ENCODE measurements at regions not wholly inside any gene's neighbourhood (a gene's known extent, or its start where the extent isn't known, plus 50 kb on each side); places are given as distances from the start of the nearest gene placed in this dataset.

DNA sequence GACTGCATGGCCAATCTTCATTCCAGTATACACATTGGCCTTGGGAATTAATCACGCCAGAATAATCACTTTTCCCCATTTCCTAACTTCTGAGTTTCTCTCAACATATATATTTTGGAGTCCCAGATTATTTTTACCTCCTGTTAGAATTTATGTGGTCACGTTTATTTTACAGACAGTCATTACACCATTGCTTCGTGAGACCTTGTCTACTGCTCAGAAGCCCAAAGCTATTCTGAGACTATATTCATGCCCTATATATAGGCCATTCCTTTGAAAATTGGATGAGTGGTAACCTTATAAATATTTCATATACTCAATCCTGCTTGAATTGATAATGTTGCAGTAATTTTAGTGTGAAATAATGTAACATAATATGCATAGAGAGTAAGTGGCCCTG is 610.0 kb upstream of the CDH2 start:
- DNase-seq (no peak), ATAC-seq (no peak)
- TF ChIP-seq, protein P1, sequence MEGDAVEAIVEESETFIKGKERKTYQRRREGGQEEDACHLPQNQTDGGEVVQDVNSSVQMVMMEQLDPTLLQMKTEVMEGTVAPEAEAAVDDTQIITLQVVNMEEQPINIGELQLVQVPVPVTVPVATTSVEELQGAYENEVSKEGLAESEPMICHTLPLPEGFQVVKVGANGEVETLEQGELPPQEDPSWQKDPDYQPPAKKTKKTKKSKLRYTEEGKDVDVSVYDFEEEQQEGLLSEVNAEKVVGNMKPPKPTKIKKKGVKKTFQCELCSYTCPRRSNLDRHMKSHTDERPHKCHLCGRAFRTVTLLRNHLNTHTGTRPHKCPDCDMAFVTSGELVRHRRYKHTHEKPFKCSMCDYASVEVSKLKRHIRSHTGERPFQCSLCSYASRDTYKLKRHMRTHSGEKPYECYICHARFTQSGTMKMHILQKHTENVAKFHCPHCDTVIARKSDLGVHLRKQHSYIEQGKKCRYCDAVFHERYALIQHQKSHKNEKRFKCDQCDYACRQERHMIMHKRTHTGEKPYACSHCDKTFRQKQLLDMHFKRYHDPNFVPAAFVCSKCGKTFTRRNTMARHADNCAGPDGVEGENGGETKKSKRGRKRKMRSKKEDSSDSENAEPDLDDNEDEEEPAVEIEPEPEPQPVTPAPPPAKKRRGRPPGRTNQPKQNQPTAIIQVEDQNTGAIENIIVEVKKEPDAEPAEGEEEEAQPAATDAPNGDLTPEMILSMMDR (IDR thresholded peaks at IDR 0.05), result no peak
- TF ChIP-seq POLR2A (IDR thresholded peaks at IDR 0.05), result no peak
- Histone ChIP-seq H3K36me3 (no peaks in the 10 kb centered on the region), H3K27me3 (no peaks in the 10 kb centered on the region), H3K4me1 (no peaks in the 10 kb centered on the region), H3K27ac (no peak overlapping the region), H3K9me3 (no peaks in the 10 kb centered on the region), H3K4me3 (no peak overlapping the region)
- 26% methylated on average over 3 of the region's 3 CpGs for WGBS (ENCODE audit: insufficient coverage, low coverage, low lambda C conversion rate, missing lambda C conversion rate)
- intact Hi-C loops (cut with DNase I), result no loop called here

DNA sequence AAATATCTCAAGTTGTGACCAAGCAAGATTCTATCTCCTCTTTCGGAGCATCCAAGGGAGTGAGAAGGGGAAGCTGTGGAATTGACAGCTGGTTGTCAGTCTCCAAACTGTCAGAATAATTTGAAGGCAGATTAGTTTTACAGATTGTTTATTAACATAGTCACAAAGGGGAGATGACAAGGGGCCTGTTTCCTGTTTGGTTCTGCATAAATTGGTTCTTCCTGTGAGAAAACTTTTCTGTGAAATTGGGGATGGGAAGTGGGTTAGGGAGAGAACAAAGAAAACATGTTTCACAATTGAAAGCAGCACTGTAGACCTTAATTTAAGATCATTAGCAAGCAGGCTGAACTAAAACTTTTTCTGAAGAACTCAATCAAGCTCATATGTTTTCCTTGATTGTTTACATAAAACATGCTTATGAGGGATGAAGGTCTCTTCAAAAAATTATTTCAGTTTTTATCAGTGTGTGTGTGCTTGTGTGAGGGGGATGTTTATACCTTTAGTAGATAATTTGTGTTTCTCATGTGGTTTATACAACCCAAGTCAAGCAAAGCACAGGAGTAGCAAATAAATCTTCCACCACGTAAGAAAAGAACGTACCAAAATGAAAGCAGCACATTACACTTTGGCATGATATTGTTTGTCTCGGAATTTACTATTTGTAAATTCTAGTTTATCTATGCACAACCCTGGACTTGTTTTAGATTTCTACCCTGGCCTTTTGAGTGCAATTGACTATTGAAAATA is 604.9 kb upstream of the CDH2 start:
- TF ChIP-seq POLR2A (IDR thresholded peaks at IDR 0.05), result no peak
- TF ChIP-seq, protein P1 (IDR thresholded peaks at IDR 0.05), result no peak
- Histone ChIP-seq H3K9me3 (no peaks in the 10 kb centered on the region), H3K27ac (no peak overlapping the region), H3K36me3 (no peaks in the 10 kb centered on the region), H3K27me3 (no peaks in the 10 kb centered on the region), H3K4me3 (no peak overlapping the region), H3K4me1 (no peaks in the 10 kb centered on the region)
- ATAC-seq (no peak), DNase-seq (no peak)
- intact Hi-C loops (cut with DNase I), result no loop called here
- 49% methylated on average over 4 of the region's 4 CpGs for WGBS (ENCODE audit: insufficient coverage, low coverage, low lambda C conversion rate, missing lambda C conversion rate)

GRCh38 chr18:28778706-28779105 is 601.8 kb upstream of the CDH2 start:
- no peak for ATAC-seq
- no peak for TF ChIP-seq POLR2A (IDR thresholded peaks at IDR 0.05)
- TF ChIP-seq, protein P1 (IDR thresholded peaks at IDR 0.05), result no peak

DNA sequence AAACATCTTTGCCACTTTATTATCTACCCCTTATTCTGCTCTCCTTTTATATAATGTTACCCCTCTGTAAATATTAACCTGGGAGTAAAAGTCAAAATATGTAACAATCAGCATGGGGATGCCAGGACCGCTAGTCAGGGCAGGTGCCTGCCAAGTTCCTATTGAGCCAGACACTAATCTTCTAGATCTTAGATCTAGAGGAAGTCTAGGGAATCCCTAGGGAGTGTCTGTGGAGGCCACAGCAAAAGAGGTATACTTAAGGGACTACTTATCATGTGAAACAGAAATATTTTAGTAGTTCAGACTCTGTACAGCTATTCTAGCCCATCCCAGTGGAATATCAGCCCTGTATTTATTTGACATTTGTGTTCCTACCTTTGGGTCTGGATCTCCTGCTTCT is 600.8 kb upstream of the CDH2 start:
- no peak for DNase-seq
- 57% methylated on average over 1 of the region's 1 CpG for WGBS (ENCODE audit: insufficient coverage, low coverage, low lambda C conversion rate, missing lambda C conversion rate)

More at GRCh38 chr18:28778706-28779105, 601.8 kb upstream of the CDH2 start:
- DNase-seq, result no peak
- H3K36me3 ChIP-seq, result no peaks in the 10 kb centered on the region
- H3K27me3 ChIP-seq, result no peaks in the 10 kb centered on the region
- H3K27ac ChIP-seq, result no peak overlapping the region
- H3K4me1 ChIP-seq, result no peaks in the 10 kb centered on the region
- intact Hi-C loops (cut with DNase I), result no loop called here
- WGBS (ENCODE audit: insufficient coverage, low coverage, low lambda C conversion rate, missing lambda C conversion rate), result 77% methylated on average over 9 of the region's 14 CpGs
- H3K4me3 ChIP-seq, result no peak overlapping the region
- H3K9me3 ChIP-seq, result no peaks in the 10 kb centered on the region

More for the DNA sequence above, 600.8 kb upstream of the CDH2 start:
- Histone ChIP-seq H3K36me3 (no peaks in the 10 kb centered on the region), H3K4me1 (no peaks in the 10 kb centered on the region), H3K4me3 (no peak overlapping the region), H3K27ac (no peak overlapping the region), H3K9me3 (no peaks in the 10 kb centered on the region), H3K27me3 (no peaks in the 10 kb centered on the region)
- intact Hi-C loops (cut with DNase I), result no loop called here
- no peak for ATAC-seq
- no peak for TF ChIP-seq POLR2A (IDR thresholded peaks at IDR 0.05)
- TF ChIP-seq, protein P1 (IDR thresholded peaks at IDR 0.05), result no peak
